Right lobe of liver (tissue), 4 donors: ENCODE measurements at regions not wholly inside any gene's neighbourhood (a gene's known extent, or its start where the extent isn't known, plus 50 kb on each side); places are given as distances from the start of the nearest gene placed in this dataset.

Experiments
- CTCF ChIP-seq, 4 donors: fragments of 200-600 bp in 3 of 4; fragments of 450-650 bp in 1 of 4; IDR thresholded peaks; one replicate each; pipeline versions ENCODE4 v1.5.1 to v1.8.0; 2016 to 2022; ENCODE audit warnings: antibody characterized with exemption in 4 of 4, mild to moderate bottlenecking in 2 of 4
- POLR2A ChIP-seq: fragments of 450-650 bp; IDR thresholded peaks from one replicate; pipeline ENCODE4 v1.6.1; 2017; ENCODE audit warnings: antibody characterized with exemption, mild to moderate bottlenecking
- donor health status: DM: no; HTN: no; CAD: no.
- donor health status: DM: no; HTN: no; CAD: no.
- donor health status: DM: no; HTN: yes; CAD: no.

GRCh38 chrX:40313269-40313668 lies 215.5 kb upstream of the BCOR start:
- TF ChIP-seq CTCF (IDR thresholded peaks at IDR 0.05) = no peak
- no peak for TF ChIP-seq POLR2A
